Lower lobe of right lung (tissue), 2 donors: ENCODE measurements at regions not wholly inside any gene's neighbourhood (a gene's known extent, or its start where the extent isn't known, plus 50 kb on each side); places are given as distances from the start of the nearest gene placed in this dataset.

ENCODE experiments used
- ATAC-seq, 2 donors: fragments of 200-7000 bp; cut with Tn5 transposase; one replicate each; pipeline ENCODE4 v1.9.1; 2020 to 2022; ENCODE audit warnings: mild to moderate bottlenecking in 2 of 2, moderate library complexity in 2 of 2
- DNase-seq: peaks from one replicate; pipeline ENCODE4 v3.0.0-alpha.2; 2020
- H3K27ac ChIP-seq: fragments of 200-600 bp; one replicate; pipeline ENCODE4 v1.8.0; 2022
- H3K27me3 ChIP-seq: fragments of 200-600 bp; one replicate; pipeline ENCODE4 v1.8.0; 2022; ENCODE audit warnings: low read depth
- H3K36me3 ChIP-seq: fragments of 200-600 bp; one replicate; pipeline ENCODE4 v1.8.0; 2022; ENCODE audit warnings: mild to moderate bottlenecking
- H3K4me1 ChIP-seq: fragments of 200-600 bp; one replicate; pipeline ENCODE4 v1.8.0; 2022
- H3K4me3 ChIP-seq: fragments of 200-600 bp; one replicate; pipeline ENCODE4 v1.8.0; 2022; ENCODE audit warnings: mild to moderate bottlenecking
- H3K9me3 ChIP-seq: fragments of 200-600 bp; one replicate; pipeline ENCODE4 v1.8.0; 2022
- CTCF ChIP-seq: fragments of 200-600 bp; IDR thresholded peaks from one replicate; pipeline ENCODE4 v1.8.0; 2022; ENCODE audit warnings: antibody characterized with exemption, mild to moderate bottlenecking
- intact Hi-C: fragments of 100-400 bp; cut with DNase I; formaldehyde crosslinking; loops from one replicate; pipeline ENCODE4 v1.11.0; 2022
- donor health status: DM: no; HTN: yes; CAD: no; lungs with severe emphysema.

GRCh38 chr11:31877083-31877482 is 66.0 kb upstream of the PAX6 start:
- H3K4me1 ChIP-seq: no peaks in the 10 kb centered on the region
- H3K36me3 ChIP-seq: no peaks in the 10 kb centered on the region
- H3K9me3 ChIP-seq: no peaks in the 10 kb centered on the region
- ATAC-seq (no peak), DNase-seq (no peak)
- H3K4me3 ChIP-seq: no peak overlapping the region
- no peak for TF ChIP-seq CTCF
- H3K27me3 ChIP-seq: peaks cover 27% of the 10 kb centered on the region
- no peak overlapping the region for H3K27ac ChIP-seq
- intact Hi-C loops: no loop called here

GRCh38 chr11:31875866-31876560 is 64.9 kb upstream of the PAX6 start:
- H3K4me1 ChIP-seq: no peaks in the 10 kb centered on the region
- DNase-seq: no peak
- H3K4me3 ChIP-seq: no peak overlapping the region
- intact Hi-C loops: no loop called here
- ATAC-seq: no peak
- TF ChIP-seq CTCF: no peak
- H3K36me3 ChIP-seq: no peaks in the 10 kb centered on the region
- no peaks in the 10 kb centered on the region for H3K9me3 ChIP-seq
- no peak overlapping the region for H3K27ac ChIP-seq
- H3K27me3 ChIP-seq: peaks cover 31% of the 10 kb centered on the region

DNA sequence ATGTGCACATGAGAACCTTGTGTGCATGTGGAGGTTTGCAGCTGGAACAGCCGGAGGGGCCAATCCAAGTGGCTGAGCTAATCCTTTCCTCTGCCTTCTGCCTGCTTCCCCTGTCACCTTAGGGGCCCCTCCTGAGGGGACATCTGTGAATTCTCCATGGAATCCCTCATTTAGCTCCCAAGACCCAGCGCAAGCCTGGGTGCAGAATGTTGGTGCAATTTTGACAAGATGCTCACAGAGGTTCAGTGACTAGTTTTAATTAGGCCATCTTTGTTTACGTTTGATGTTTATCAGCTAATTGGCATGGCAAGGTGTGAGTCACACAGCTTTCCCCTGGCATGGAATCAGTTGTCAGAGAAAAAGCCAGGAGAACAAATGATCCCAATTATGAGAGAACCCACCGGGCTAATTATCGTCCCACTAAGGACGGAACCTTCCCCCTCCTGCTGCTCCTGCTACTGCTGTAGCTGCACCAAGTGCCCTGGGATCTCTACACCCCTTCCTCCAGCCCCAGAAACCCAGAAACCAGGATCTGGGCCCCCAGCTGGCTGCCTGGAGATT is 63.6 kb upstream of the PAX6 start:
- peaks cover 29% of the 10 kb centered on the region for H3K27me3 ChIP-seq
- DNase-seq (no peak), ATAC-seq (no peak)
- intact Hi-C loops: no loop called here
- no peak overlapping the region for H3K27ac ChIP-seq
- no peaks in the 10 kb centered on the region for H3K4me1 ChIP-seq
- H3K9me3 ChIP-seq: no peaks in the 10 kb centered on the region
- no peak for TF ChIP-seq CTCF
- no peak overlapping the region for H3K4me3 ChIP-seq
- no peaks in the 10 kb centered on the region for H3K36me3 ChIP-seq

- intact Hi-C loops: no loop called here
- peaks cover 28% of the 10 kb centered on the region for H3K27me3 ChIP-seq
- no peaks in the 10 kb centered on the region for H3K36me3 ChIP-seq
- no peak for TF ChIP-seq CTCF
- no peak overlapping the region for H3K27ac ChIP-seq
- ATAC-seq (no peak), DNase-seq (no peak)
- H3K4me3 ChIP-seq: no peak overlapping the region
- no peaks in the 10 kb centered on the region for H3K4me1 ChIP-seq
- H3K9me3 ChIP-seq: no peaks in the 10 kb centered on the region
These were observed 62.0 kb upstream of the PAX6 start for GRCh38 chr11:31873124-31873523.

DNA sequence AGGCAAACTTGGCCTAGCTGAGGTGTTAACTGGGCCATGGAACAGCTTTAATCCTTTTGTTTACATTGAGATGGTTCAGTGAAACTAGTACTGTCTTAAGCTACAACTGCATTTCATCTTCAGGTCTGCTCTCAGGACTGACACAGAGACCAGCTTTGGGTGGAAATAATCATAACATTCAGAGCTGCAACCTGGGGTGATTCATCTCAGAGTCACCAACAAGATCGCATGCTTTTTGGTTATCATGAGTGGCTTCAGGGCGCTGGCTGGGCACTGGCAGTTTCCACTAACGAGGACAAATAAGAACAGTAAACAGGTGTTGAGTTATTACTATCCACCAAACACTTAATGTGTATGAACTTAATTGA is 60.9 kb upstream of the PAX6 start:
- no peak overlapping the region for H3K27ac ChIP-seq
- no peaks in the 10 kb centered on the region for H3K9me3 ChIP-seq
- TF ChIP-seq CTCF: no peak
- H3K4me1 ChIP-seq: no peaks in the 10 kb centered on the region
- H3K36me3 ChIP-seq: no peaks in the 10 kb centered on the region
- H3K4me3 ChIP-seq: no peak overlapping the region
- no peak for DNase-seq
- H3K27me3 ChIP-seq: peaks cover 28% of the 10 kb centered on the region
- intact Hi-C loops: no loop called here
- no peak for ATAC-seq
